ENCODE measurements at regions not wholly inside any gene's neighbourhood (a gene's known extent, or its start where the extent isn't known, plus 50 kb on each side); places are given as distances from the start of the nearest gene placed in this dataset.

DNA sequence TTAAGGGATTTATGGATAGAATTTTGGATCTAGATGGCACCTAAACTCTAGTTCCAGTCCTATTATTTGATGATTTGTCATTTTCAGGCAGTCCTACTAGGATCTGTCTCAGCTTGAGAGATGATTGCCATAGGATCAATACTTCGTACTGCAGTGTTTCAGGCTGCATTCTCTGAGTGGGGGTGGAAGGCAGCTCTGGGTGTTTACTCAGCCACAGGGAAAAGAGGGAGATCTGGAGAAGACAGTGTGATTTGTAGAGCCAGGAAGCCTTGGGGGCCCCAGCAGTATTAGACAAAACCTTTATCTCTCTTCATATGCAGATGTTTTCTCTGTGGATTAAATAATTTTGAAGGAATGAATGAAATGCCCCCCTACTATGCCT lies 188.4 kb upstream of the SYNPR start:
- Mint-ChIP-seq H3K4me1 (no peaks in the 10 kb centered on the region), H3K4me3 (no peak overlapping the region), H3K27me3 (ENCODE audit: low read depth in 3 of 3) (no peaks in the 10 kb centered on the region), H3K27ac (no peak overlapping the region), H3K9me3 (peaks cover 0 to 6% (median 0%) of the 10 kb centered on the region in 7 donors), H3K36me3 (no peaks in the 10 kb centered on the region)
- no peaks in the 10 kb centered on the region for H3K4me1 ChIP-seq (ENCODE audit: control insufficient read depth in 1 of 2, insufficient read depth in 2 of 2, low read length in 2 of 2)
- no peaks in the 10 kb centered on the region for H3K27me3 ChIP-seq (ENCODE audit: control insufficient read depth in 2 of 2, insufficient read depth in 2 of 2, low read length in 2 of 2)
- intact Hi-C loops (cut with micrococcal nuclease), result no loop called here
- TF ChIP-seq, protein P1, sequence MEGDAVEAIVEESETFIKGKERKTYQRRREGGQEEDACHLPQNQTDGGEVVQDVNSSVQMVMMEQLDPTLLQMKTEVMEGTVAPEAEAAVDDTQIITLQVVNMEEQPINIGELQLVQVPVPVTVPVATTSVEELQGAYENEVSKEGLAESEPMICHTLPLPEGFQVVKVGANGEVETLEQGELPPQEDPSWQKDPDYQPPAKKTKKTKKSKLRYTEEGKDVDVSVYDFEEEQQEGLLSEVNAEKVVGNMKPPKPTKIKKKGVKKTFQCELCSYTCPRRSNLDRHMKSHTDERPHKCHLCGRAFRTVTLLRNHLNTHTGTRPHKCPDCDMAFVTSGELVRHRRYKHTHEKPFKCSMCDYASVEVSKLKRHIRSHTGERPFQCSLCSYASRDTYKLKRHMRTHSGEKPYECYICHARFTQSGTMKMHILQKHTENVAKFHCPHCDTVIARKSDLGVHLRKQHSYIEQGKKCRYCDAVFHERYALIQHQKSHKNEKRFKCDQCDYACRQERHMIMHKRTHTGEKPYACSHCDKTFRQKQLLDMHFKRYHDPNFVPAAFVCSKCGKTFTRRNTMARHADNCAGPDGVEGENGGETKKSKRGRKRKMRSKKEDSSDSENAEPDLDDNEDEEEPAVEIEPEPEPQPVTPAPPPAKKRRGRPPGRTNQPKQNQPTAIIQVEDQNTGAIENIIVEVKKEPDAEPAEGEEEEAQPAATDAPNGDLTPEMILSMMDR (IDR thresholded peaks at IDR 0.05), result no peak
- no peak for DNase-seq
- WGBS (ENCODE audit: insufficient coverage), result 33% methylated on average over 1 of the region's 1 CpG
- H4K20me1 ChIP-seq (ENCODE audit: insufficient read depth, low read length), result no peaks in the 10 kb centered on the region
- H2AFZ ChIP-seq (ENCODE audit: insufficient read depth, low read depth, low read length, poor library complexity, severe bottlenecking), result no peak overlapping the region
- H3K27ac ChIP-seq (ENCODE audit: low read depth in 1 of 2, low read length in 2 of 2), result no peak overlapping the region
- H3K9ac ChIP-seq (ENCODE audit: insufficient read depth, low read length, poor library complexity, severe bottlenecking), result no peak overlapping the region
- no peaks in the 10 kb centered on the region for H3K9me3 ChIP-seq (replicated peaks in 1 of 2; ENCODE audit: control insufficient read depth in 1 of 2, insufficient read depth in 1 of 2, low read length in 2 of 2)
- H3K79me2 ChIP-seq (ENCODE audit: insufficient read depth, low read length), result no peaks in the 10 kb centered on the region
- no peaks in the 10 kb centered on the region for H3K36me3 ChIP-seq (replicated peaks in 1 of 2; ENCODE audit: control insufficient read depth in 1 of 2, insufficient read depth in 2 of 2, low read length in 2 of 2)
- H3K4me2 ChIP-seq (replicated peaks; ENCODE audit: extremely low read depth, low read length, poor library complexity, severe bottlenecking), result no peak overlapping the region
- no peak overlapping the region for H3K4me3 ChIP-seq (replicated peaks in 1 of 3; ENCODE audit: low read depth in 2 of 3, low read length in 3 of 3)

DNA sequence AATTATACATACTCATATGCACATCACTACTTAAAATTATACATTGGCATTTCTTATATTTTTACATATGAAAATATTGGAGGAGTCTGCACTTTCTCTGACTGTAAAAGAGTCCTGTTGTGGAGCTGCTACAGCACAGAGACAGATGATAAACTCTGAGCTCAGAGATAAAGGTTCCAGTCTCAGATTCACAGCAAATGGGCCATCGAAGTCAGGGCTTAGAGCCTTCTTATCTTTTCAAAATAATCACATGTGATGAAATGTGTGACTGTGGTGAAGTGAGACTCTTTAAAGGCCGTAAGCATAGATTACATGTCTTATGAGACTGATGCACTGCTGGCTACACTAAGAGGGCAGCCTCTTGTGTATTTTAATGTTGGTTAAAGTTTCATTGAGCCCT lies 187.5 kb upstream of the SYNPR start:
- Histone ChIP-seq H4K20me1 (ENCODE audit: insufficient read depth, low read length) (no peaks in the 10 kb centered on the region), H3K27me3 (ENCODE audit: control insufficient read depth in 2 of 2, insufficient read depth in 2 of 2, low read length in 2 of 2) (no peaks in the 10 kb centered on the region), H3K27ac (ENCODE audit: low read depth in 1 of 2, low read length in 2 of 2) (no peak overlapping the region), H3K9ac (ENCODE audit: insufficient read depth, low read length, poor library complexity, severe bottlenecking) (no peak overlapping the region), H3K36me3 (replicated peaks in 1 of 2; ENCODE audit: control insufficient read depth in 1 of 2, insufficient read depth in 2 of 2, low read length in 2 of 2) (no peaks in the 10 kb centered on the region), H3K4me1 (ENCODE audit: control insufficient read depth in 1 of 2, insufficient read depth in 2 of 2, low read length in 2 of 2) (no peaks in the 10 kb centered on the region), H3K79me2 (ENCODE audit: insufficient read depth, low read length) (no peaks in the 10 kb centered on the region), H3K9me3 (replicated peaks in 1 of 2; ENCODE audit: control insufficient read depth in 1 of 2, insufficient read depth in 1 of 2, low read length in 2 of 2) (no peaks in the 10 kb centered on the region), H3K4me2 (replicated peaks; ENCODE audit: extremely low read depth, low read length, poor library complexity, severe bottlenecking) (no peak overlapping the region), H2AFZ (ENCODE audit: insufficient read depth, low read depth, low read length, poor library complexity, severe bottlenecking) (no peak overlapping the region), H3K4me3 (replicated peaks in 1 of 3; ENCODE audit: low read depth in 2 of 3, low read length in 3 of 3) (no peak overlapping the region)
- no peak overlapping the region for H3K27ac Mint-ChIP-seq
- no peaks in the 10 kb centered on the region for H3K36me3 Mint-ChIP-seq
- TF ChIP-seq, protein P1 (IDR thresholded peaks at IDR 0.05), result no peak
- peaks cover 0 to 4% (median 0%) of the 10 kb centered on the region in 7 donors for H3K9me3 Mint-ChIP-seq
- intact Hi-C loops (cut with micrococcal nuclease), result no loop called here
- WGBS (ENCODE audit: insufficient coverage), result no CpG with 5 or more reads among the region's 2 CpGs
- DNase-seq, result no peak
- no peak overlapping the region for H3K4me3 Mint-ChIP-seq
- no peaks in the 10 kb centered on the region for H3K4me1 Mint-ChIP-seq
- H3K27me3 Mint-ChIP-seq (ENCODE audit: low read depth in 3 of 3), result no peaks in the 10 kb centered on the region

All from CD14-positive monocyte (primary cell).